ENCODE measurements at regions not wholly inside any gene's neighbourhood (a gene's known extent, or its start where the extent isn't known, plus 50 kb on each side); places are given as distances from the start of the nearest gene placed in this dataset.

- no peak for DNase-seq
These were observed 148.2 kb upstream of the FSTL4 start for GRCh38 chr5:133760532-133760931.

GRCh38 chr5:133758641-133759040 is 146.3 kb upstream of the FSTL4 start:
- no peak for DNase-seq

GRCh38 chr5:133757396-133757945 is 145.1 kb upstream of the FSTL4 start:
- no peak for DNase-seq

DNA sequence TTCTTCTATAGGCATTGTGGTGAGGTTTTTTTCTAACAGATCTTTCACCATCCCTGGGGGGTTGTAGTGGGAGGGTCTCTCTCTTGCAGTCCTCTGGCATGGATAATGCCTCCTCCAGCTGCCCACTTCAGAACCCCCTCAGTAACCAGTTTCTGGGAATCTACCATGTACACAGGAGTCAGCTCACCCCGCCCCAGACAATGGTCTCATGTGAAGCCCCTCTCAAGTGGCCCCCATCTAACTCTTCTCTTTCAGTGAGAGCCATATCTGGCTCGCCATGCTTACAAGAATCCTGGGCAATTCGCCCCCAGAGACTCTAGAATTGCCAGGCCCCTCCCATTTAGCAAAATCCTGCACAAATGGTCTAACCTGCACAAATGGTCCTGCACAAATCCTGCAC is 144.4 kb upstream of the FSTL4 start:
- DNase-seq, result no peak

DNA sequence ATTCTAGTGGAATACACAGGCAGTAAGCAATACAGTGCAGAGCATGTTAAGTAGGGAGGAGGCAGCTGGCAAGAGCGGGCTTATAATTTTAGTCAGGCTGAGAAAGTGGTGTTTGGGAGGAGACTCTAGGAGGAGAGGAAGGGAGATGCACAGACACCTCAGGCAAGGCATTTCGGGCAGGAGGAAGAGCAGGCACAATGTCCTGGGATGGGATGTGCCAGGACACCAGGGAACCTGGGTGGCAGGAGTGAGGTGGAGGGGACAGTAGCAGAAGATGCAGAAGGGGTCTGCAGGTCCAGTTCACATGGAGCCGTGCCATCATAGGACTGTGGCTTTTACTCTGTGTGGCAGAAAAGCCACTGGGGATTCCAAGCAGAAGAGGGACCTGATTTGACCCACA is 143.7 kb upstream of the FSTL4 start:
- DNase-seq, result no peak

GRCh38 chr5:133754575-133755169 is 142.3 kb upstream of the FSTL4 start:
- no peak for DNase-seq

DNA sequence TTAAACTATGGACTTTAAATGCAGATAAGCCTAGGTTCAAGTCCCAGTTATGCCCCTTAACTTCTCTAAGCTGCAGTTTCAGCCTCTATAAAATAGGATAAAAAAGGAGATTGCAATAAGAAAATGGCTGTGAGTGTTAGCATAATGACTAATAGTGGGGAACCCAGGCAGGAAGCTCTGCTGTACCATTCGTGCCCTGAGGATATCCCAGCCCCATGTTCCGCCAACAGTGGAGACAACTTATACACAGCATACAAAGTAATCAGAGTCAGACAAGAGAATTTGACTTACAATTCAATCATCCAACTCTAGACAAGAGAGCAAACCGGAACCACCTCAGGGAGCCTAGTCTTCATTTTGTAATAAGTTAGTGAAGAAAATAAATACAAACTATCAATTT is 141.5 kb upstream of the FSTL4 start:
- no peak for DNase-seq

DNA sequence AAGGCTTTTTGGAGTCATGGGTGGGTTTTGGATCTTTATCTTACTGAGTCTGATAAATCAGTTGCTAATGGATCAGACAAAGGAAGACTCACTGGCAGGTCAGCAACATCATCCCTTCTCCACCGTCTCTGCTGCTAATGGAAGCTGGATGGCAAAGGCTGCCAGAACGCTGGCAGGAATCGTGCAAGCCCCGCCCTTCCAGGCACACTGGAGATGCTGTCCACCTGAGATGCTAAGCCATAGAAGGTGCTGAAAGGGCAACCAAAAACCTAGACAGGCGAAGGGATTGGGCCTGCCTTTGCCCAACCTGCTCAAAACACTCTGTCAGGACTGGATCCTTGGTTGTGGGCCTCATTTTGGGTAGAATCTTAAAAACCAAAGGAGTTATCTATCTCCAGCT is 139.5 kb upstream of the FSTL4 start:
- DNase-seq, result no peak

- DNase-seq, result no peak
These were observed 139.1 kb upstream of the FSTL4 start for GRCh38 chr5:133751421-133751820.

GRCh38 chr5:133750856-133751255 is 138.5 kb upstream of the FSTL4 start:
- DNase-seq, result no peak

GRCh38 chr5:133750356-133750755 is 138.0 kb upstream of the FSTL4 start:
- no peak for DNase-seq

GRCh38 chr5:133749331-133749985 is 137.1 kb upstream of the FSTL4 start:
- DNase-seq, result no peak

GRCh38 chr5:133746834-133747233 is 134.5 kb upstream of the FSTL4 start:
- peak; percentile 60 for DNase-seq

- DNase-seq, result no peak
These were observed 132.6 kb upstream of the FSTL4 start for GRCh38 chr5:133744960-133745308.

GRCh38 chr5:133744051-133744959 is 132.0 kb upstream of the FSTL4 start:
- DNase-seq, result no peak

- no peak for DNase-seq
These were observed 130.2 kb upstream of the FSTL4 start for GRCh38 chr5:133742431-133742988.

DNA sequence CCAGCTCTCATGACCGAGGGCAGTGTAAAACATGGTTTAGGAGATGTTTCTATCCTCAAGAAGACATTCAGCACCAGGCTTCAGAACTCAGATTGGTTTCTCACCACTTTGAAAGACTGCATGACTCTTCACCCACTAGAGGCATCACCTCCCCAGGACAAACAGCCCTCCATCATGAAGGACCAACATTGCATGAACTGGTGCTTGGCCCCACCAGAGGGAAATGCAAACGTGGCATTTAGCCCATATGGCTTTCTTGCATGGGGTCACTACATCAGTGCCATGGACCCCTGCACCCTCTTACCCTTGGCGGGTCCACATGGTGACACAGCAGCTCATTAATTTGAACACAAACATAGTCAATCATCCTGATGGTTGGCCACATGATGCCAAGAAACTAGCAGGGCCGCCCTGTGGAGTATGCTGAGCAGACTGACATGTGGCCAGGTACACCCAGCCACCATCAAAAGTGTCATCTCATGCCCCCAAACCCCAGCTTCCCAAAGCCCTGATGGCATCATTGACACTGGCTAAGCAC is 129.5 kb upstream of the FSTL4 start:
- DNase-seq, result no peak

GRCh38 chr5:133741396-133741795 is 129.1 kb upstream of the FSTL4 start:
- DNase-seq, result no peak

DNA sequence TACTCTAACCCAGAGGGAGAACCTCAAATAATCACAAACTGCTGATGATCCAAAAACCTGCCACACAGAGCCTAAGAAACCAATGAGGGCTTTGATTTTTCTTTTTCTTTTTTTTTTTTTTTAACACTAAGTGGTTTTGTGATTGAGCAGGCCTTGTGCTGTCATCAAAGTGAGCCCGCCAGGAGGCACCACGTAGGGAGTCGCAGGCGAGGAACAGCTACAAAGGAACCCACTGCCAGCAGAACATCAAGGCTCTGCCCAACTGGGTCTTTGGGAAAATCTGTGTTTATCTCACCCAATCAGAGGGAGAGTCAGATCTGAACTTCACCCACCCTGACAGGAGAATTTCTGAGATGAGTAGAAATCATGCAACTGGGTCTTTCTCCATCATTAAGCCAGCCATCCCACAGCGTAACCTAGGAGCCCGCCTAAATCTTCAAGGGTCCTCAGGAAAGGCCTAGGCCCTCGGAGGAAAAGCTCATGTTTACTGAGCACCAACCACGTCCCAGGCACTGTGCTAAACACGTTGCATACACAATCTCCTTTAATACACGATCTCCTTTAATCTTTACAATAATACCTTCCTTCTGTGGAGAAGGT is 126.9 kb upstream of the FSTL4 start:
- no peak for DNase-seq

- DNase-seq, result no peak
These were observed 125.9 kb upstream of the FSTL4 start for GRCh38 chr5:133738271-133738670.

GRCh38 chr5:133736512-133736911 is 124.2 kb upstream of the FSTL4 start:
- DNase-seq, result peak; percentile 34

GRCh38 chr5:133735346-133735745 is 123.0 kb upstream of the FSTL4 start:
- no peak for DNase-seq

DNA sequence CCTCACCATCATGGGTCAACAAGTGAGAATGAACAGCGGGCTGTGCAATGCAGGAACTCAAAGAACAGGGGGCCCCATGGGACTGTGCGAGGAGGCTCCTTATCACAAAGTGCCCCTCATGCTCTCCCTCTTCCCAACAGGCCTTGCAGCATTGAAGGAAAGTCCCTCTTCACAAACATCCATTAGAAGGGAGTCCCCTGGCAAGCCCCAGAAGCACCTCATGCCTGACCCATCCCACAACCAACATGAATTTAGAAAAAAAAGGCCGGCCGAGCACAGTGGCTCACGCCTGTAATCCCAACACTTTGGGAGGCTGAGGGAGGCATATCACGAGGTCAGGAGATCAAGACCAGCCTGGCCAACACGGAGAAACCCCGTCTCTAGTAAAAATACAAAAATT is 122.6 kb upstream of the FSTL4 start:
- DNase-seq, result no peak

Data from activated CD8-positive, alpha-beta memory T cell treated with anti-CD3 and anti-CD28 coated beads, Interleukin-2, amount 50 U/mL, for 48 hours (primary cell).